SK-N-SH (cell line): ENCODE measurements at regions not wholly inside any gene's neighbourhood (a gene's known extent, or its start where the extent isn't known, plus 50 kb on each side); places are given as distances from the start of the nearest gene placed in this dataset.

ENCODE experiments used
- CTCF ChIA-PET: fragments of 300-600, 350-600 bp; formaldehyde crosslinking; extraction: SDS; loops from one replicate; lab custom pipeline; 2021; lab: Yijun Ruan, JAX
- POLR2A ChIA-PET: fragments of 350-600 bp; sonication (Branson Sonifier 250); formaldehyde crosslinking; extraction: SDS; loops from one replicate; lab custom pipeline; 2020; ENCODE audit warnings: antibody characterized with exemption, inconsistent platforms; lab: Yijun Ruan, JAX
- DNase-seq: peaks from one replicate; pipeline ENCODE4 v3.0.0; 2012
- H2AFZ ChIP-seq: fragments of 200-600 bp; sonication (generic); 2 replicates; pipeline ENCODE4 v1.8.1; 2016; ENCODE audit warnings: antibody characterized with exemption, mild to moderate bottlenecking, low read depth
- H3F3A ChIP-seq: fragments of 200-600 bp; sonication (generic); replicated peaks from 2 replicates; pipeline ENCODE3; 2016; ENCODE audit warnings: antibody characterized with exemption, mild to moderate bottlenecking; ENCODE audit not compliant: insufficient read depth
- H3K27ac ChIP-seq, 2 experiments: fragments of 200-500 bp in 1 of 2; fragments of 200-600 bp in 1 of 2; sonication (Bioruptor generic) in 1 of 2; sonication (generic), shearing (Covaris generic) in 1 of 2; 2 replicates each; pipeline versions ENCODE4 v1.5.1 to v1.6.1; 2014 to 2016; ENCODE audit warnings: low read depth in 2 of 2, inconsistent platforms in 1 of 2, low read length in 1 of 2, mild to moderate bottlenecking in 1 of 2, mixed read lengths in 1 of 2
- H3K27me3 ChIP-seq: fragments of 200-600 bp; sonication (generic), shearing (Covaris generic); 2 replicates; pipeline ENCODE4 v1.6.1; 2016; ENCODE audit warnings: mixed run types; ENCODE audit not compliant: insufficient read depth
- H3K36me3 ChIP-seq, 2 experiments: fragments of 200-500 bp in 1 of 2; fragments of 200-600 bp in 1 of 2; sonication (Bioruptor generic) in 1 of 2; sonication (generic) in 1 of 2; replicated peaks in 1 of 2; 2 replicates each; pipeline versions ENCODE3 to v1.5.1; 2014 to 2016; ENCODE audit warnings: low read length in 1 of 2, mild to moderate bottlenecking in 1 of 2; ENCODE audit not compliant: insufficient read depth in 2 of 2, control insufficient read depth in 1 of 2
- H3K4me1 ChIP-seq, 2 experiments: fragments of 200-500 bp in 1 of 2; fragments of 200-600 bp in 1 of 2; sonication (Bioruptor generic) in 1 of 2; sonication (generic), shearing (Covaris generic) in 1 of 2; 2 replicates each; pipeline versions ENCODE4 v1.5.1 to v1.6.1; 2014 to 2016; ENCODE audit warnings: low read depth in 1 of 2, low read length in 1 of 2, mixed run types in 1 of 2; ENCODE audit not compliant: insufficient read depth in 2 of 2, control insufficient read depth in 1 of 2
- H3K4me2 ChIP-seq: fragments of 200-600 bp; sonication (generic), shearing (Covaris generic); 2 replicates; pipeline ENCODE4 v1.6.1; 2017; ENCODE audit warnings: mixed run types
- H3K4me3 ChIP-seq, 2 experiments: fragments of 200-500 bp in 1 of 2; fragments of 200-600 bp in 1 of 2; sonication (Bioruptor generic) in 1 of 2; sonication (generic), shearing (Covaris generic) in 1 of 2; 2 replicates each; pipeline versions ENCODE4 v1.5.1 to v1.8.1; 2014 to 2016; ENCODE audit warnings: low read depth in 2 of 2, inconsistent platforms in 1 of 2, low read length in 1 of 2, mild to moderate bottlenecking in 1 of 2, mixed read lengths in 1 of 2, moderate library complexity in 1 of 2
- H3K79me2 ChIP-seq: fragments of 200-600 bp; sonication (generic); 2 replicates; pipeline ENCODE4 v1.8.1; 2017; ENCODE audit warnings: mild to moderate bottlenecking; ENCODE audit not compliant: insufficient read depth
- H3K9ac ChIP-seq: fragments of 200-600 bp; sonication (generic); 2 replicates; pipeline ENCODE4 v1.6.1; 2017; ENCODE audit warnings: mixed run types
- H3K9me2 ChIP-seq: fragments of 200-600 bp; sonication (generic); 2 replicates; pipeline ENCODE4 v1.6.1; 2017; ENCODE audit warnings: mixed run types
- H3K9me3 ChIP-seq: fragments of 200-600 bp; sonication (generic); 2 replicates; pipeline ENCODE4 v1.6.1; 2017; ENCODE audit warnings: mixed run types, mild to moderate bottlenecking, moderate library complexity
- H4K20me1 ChIP-seq: fragments of 200-600 bp; sonication (generic); 2 replicates; pipeline ENCODE4 v1.6.1; 2017; ENCODE audit warnings: mild to moderate bottlenecking, mixed run types; ENCODE audit not compliant: insufficient read depth
- CHD2 ChIP-seq: fragments of 150-350 bp; IDR thresholded peaks from 2 replicates; pipeline ENCODE4 v1.6.1; 2018; ENCODE audit warnings: low read length; ENCODE audit not compliant: partially characterized antibody
- ELF1 ChIP-seq: IDR thresholded peaks from 2 replicates; pipeline ENCODE4 v1.4.0; 2012
- FOSL2 ChIP-seq: IDR thresholded peaks from 2 replicates; pipeline ENCODE4 v1.4.0; 2012; ENCODE audit warnings: low read depth, mild to moderate bottlenecking, moderate library complexity, borderline replicate concordance
- JUND ChIP-seq: IDR thresholded peaks from 2 replicates; pipeline ENCODE4 v1.4.0; 2012
- NRF1 ChIP-seq: IDR thresholded peaks from 2 replicates; pipeline ENCODE4 v1.6.1; 2012; ENCODE audit warnings: low read depth, mild to moderate bottlenecking, low read length
- POLR2AphosphoS5 ChIP-seq: IDR thresholded peaks from 2 replicates; pipeline ENCODE4 v1.6.1; 2012; ENCODE audit warnings: low read depth, low read length
- RAD21 ChIP-seq: IDR thresholded peaks from 2 replicates; pipeline ENCODE4 v1.6.1; 2012; ENCODE audit warnings: mild to moderate bottlenecking, low read length
- RFX5 ChIP-seq: IDR thresholded peaks from 2 replicates; pipeline ENCODE4 v1.6.1; 2012; ENCODE audit warnings: mild to moderate bottlenecking, improper control_type of control experiment, low read length
- RXRA ChIP-seq: IDR thresholded peaks from 2 replicates; pipeline ENCODE4 v1.4.0; 2012; ENCODE audit warnings: low read depth, mild to moderate bottlenecking, borderline replicate concordance
- SIN3A ChIP-seq: IDR thresholded peaks from 2 replicates; pipeline ENCODE4 v1.6.1; 2012; ENCODE audit warnings: low read depth, mild to moderate bottlenecking, low read length, moderate library complexity, borderline replicate concordance
- SMC3 ChIP-seq: IDR thresholded peaks from 2 replicates; pipeline ENCODE4 v1.6.1; 2012; ENCODE audit warnings: low read depth, low read length, improper control_type of control experiment
- TEAD4 ChIP-seq: IDR thresholded peaks from 2 replicates; pipeline ENCODE4 v1.4.0; 2012; ENCODE audit warnings: mild to moderate bottlenecking, borderline replicate concordance; ENCODE audit not compliant: insufficient read depth
- WGBS: methylation state at CpG from one replicate; pipeline ENCODE4 v1.1.6; 2017; ENCODE audit warnings: low lambda C conversion rate; 5-methylcytosine and 5-hydroxymethylcytosine counted together
- TF ChIP-seq, protein P1 (sequence below): IDR thresholded peaks from 2 replicates; pipeline ENCODE4 v1.4.0; 2012; ENCODE audit warnings: low read depth, borderline replicate concordance
- TF ChIP-seq, protein P2 (sequence below): IDR thresholded peaks from 2 replicates; pipeline ENCODE4 v1.4.0; 2012; ENCODE audit warnings: low read depth, borderline replicate concordance
- TF ChIP-seq, protein P3 (sequence below): IDR thresholded peaks from 2 replicates; pipeline ENCODE4 v1.6.1; 2012; ENCODE audit warnings: mild to moderate bottlenecking, low read depth, low read length, moderate library complexity
- TF ChIP-seq, protein P4 (sequence below): fragments of 150-350 bp; IDR thresholded peaks from 2 replicates; pipeline ENCODE4 v1.6.1; 2016; ENCODE audit warnings: mild to moderate bottlenecking, low read depth, low read length

DNA sequence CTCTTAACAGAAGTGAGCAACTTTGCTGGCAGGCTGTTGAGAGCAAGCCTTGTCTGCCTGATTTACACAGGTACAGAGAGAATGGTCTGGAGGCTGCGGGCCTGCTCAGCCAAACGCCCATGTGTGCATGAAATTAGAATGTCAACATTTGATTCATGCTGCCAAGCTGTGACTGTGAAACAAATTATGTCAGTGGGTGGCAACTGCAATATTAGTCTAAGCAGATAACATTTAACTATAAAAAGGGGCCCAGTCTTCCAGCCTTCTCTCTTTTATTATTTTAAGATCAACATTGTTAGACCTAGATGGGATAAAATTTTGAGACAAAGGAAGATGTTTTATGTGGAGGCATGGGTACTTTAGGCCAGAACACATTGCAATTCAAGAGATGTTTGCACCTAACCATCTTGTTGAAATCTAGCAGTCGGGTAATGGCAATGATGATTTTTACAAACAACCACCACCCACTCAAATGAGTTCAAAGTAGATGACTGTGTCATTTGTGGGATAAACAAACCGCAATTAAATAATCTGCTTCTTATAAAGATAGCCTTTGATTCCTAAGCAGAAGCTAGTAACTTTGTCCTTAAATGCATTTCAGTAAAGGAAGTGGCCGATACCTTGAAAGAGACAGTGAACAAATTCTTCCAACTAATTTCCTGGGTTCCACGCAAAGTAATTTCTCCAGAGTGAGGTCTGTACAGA, 70.2 kb downstream of the FOXB1 start:
- Histone ChIP-seq H3K4me3 (no peak overlapping the region), H3K9me2 (no peaks in the 10 kb centered on the region), H3F3A (peaks cover 5% of the 10 kb centered on the region), H3K4me1 (no peaks in the 10 kb centered on the region), H3K27me3 (peaks cover 12% of the 10 kb centered on the region), H3K9me3 (no peaks in the 10 kb centered on the region), H2AFZ (no peak overlapping the region)
- POLR2A ChIA-PET = no interaction called here
- CTCF ChIA-PET = no interaction called here
- TF ChIP-seq, protein P1, sequence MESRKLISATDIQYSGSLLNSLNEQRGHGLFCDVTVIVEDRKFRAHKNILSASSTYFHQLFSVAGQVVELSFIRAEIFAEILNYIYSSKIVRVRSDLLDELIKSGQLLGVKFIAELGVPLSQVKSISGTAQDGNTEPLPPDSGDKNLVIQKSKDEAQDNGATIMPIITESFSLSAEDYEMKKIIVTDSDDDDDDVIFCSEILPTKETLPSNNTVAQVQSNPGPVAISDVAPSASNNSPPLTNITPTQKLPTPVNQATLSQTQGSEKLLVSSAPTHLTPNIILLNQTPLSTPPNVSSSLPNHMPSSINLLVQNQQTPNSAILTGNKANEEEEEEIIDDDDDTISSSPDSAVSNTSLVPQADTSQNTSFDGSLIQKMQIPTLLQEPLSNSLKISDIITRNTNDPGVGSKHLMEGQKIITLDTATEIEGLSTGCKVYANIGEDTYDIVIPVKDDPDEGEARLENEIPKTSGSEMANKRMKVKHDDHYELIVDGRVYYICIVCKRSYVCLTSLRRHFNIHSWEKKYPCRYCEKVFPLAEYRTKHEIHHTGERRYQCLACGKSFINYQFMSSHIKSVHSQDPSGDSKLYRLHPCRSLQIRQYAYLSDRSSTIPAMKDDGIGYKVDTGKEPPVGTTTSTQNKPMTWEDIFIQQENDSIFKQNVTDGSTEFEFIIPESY = no peak
- TF ChIP-seq, all 33 proteins: peak for 0
- WGBS = 23% methylated on average over 6 of the region's 6 CpGs
- H3K4me2 ChIP-seq = no peak overlapping the region
- no peak overlapping the region for H3K9ac ChIP-seq
- H3K36me3 ChIP-seq = no peaks in the 10 kb centered on the region
- no peak for DNase-seq
- H4K20me1 ChIP-seq = no peaks in the 10 kb centered on the region
- H3K27ac ChIP-seq = no peak overlapping the region
- H3K79me2 ChIP-seq = no peaks in the 10 kb centered on the region

DNA sequence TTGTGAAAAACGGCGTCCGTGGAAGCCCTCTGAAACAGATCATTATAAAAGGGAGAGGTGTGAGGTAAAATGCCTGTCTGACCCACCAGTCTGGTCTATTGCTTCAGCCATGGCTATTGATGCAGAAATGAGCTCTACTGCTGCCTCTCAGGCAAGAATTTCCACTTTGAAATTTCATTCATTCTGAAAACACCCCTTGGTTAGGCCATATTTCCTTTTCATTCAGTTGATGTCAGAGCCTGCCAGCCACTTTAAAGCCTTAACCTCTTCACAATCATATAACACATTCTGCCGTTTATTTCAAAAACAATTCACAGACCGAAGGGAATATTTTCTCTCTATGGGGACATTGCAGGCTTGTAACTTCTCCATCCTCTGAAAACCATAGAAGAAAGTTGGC, 71.9 kb downstream of the FOXB1 start:
- CTCF ChIA-PET = no interaction called here
- Histone ChIP-seq H3K36me3 (no peaks in the 10 kb centered on the region), H3K79me2 (no peaks in the 10 kb centered on the region), H3F3A (no peaks in the 10 kb centered on the region), H3K4me2 (no peak overlapping the region), H4K20me1 (no peaks in the 10 kb centered on the region), H3K27ac (no peak overlapping the region)
- no peak for DNase-seq
- 34% methylated on average over 5 of the region's 5 CpGs for WGBS
- TF ChIP-seq CHD2 = no peak
- no peak for TF ChIP-seq JUND
- no peak for TF ChIP-seq RXRA
- no peak for TF ChIP-seq SMC3
- TF ChIP-seq, protein P2, sequence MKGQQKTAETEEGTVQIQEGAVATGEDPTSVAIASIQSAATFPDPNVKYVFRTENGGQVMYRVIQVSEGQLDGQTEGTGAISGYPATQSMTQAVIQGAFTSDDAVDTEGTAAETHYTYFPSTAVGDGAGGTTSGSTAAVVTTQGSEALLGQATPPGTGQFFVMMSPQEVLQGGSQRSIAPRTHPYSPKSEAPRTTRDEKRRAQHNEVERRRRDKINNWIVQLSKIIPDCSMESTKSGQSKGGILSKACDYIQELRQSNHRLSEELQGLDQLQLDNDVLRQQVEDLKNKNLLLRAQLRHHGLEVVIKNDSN = no peak
- no peak for TF ChIP-seq RFX5
- TF ChIP-seq, protein P3, sequence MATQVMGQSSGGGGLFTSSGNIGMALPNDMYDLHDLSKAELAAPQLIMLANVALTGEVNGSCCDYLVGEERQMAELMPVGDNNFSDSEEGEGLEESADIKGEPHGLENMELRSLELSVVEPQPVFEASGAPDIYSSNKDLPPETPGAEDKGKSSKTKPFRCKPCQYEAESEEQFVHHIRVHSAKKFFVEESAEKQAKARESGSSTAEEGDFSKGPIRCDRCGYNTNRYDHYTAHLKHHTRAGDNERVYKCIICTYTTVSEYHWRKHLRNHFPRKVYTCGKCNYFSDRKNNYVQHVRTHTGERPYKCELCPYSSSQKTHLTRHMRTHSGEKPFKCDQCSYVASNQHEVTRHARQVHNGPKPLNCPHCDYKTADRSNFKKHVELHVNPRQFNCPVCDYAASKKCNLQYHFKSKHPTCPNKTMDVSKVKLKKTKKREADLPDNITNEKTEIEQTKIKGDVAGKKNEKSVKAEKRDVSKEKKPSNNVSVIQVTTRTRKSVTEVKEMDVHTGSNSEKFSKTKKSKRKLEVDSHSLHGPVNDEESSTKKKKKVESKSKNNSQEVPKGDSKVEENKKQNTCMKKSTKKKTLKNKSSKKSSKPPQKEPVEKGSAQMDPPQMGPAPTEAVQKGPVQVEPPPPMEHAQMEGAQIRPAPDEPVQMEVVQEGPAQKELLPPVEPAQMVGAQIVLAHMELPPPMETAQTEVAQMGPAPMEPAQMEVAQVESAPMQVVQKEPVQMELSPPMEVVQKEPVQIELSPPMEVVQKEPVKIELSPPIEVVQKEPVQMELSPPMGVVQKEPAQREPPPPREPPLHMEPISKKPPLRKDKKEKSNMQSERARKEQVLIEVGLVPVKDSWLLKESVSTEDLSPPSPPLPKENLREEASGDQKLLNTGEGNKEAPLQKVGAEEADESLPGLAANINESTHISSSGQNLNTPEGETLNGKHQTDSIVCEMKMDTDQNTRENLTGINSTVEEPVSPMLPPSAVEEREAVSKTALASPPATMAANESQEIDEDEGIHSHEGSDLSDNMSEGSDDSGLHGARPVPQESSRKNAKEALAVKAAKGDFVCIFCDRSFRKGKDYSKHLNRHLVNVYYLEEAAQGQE = no peak
- no peak for TF ChIP-seq SIN3A
- TF ChIP-seq, protein P4, sequence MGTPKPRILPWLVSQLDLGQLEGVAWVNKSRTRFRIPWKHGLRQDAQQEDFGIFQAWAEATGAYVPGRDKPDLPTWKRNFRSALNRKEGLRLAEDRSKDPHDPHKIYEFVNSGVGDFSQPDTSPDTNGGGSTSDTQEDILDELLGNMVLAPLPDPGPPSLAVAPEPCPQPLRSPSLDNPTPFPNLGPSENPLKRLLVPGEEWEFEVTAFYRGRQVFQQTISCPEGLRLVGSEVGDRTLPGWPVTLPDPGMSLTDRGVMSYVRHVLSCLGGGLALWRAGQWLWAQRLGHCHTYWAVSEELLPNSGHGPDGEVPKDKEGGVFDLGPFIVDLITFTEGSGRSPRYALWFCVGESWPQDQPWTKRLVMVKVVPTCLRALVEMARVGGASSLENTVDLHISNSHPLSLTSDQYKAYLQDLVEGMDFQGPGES = no peak
- no peak for TF ChIP-seq ELF1
- TF ChIP-seq RAD21 = no peak
- no peak for TF ChIP-seq POLR2AphosphoS5
- no peak for TF ChIP-seq NRF1
- TF ChIP-seq TEAD4 = no peak
- TF ChIP-seq FOSL2 = no peak
- TF ChIP-seq, all 33 proteins: peak for 0
- H2AFZ ChIP-seq = no peak overlapping the region
- H3K9me2 ChIP-seq = no peaks in the 10 kb centered on the region
- no peaks in the 10 kb centered on the region for H3K4me1 ChIP-seq
- POLR2A ChIA-PET = no interaction called here
- peaks cover 12% of the 10 kb centered on the region for H3K27me3 ChIP-seq
- H3K4me3 ChIP-seq = no peak overlapping the region
- H3K9ac ChIP-seq = no peak overlapping the region
- H3K9me3 ChIP-seq = no peaks in the 10 kb centered on the region
